HEK293 (cell line): ENCODE measurements at regions not wholly inside any gene's neighbourhood (a gene's known extent, or its start where the extent isn't known, plus 50 kb on each side); places are given as distances from the start of the nearest gene placed in this dataset.

Experiments
- CTCF ChIA-PET: fragments of 350-600 bp; formaldehyde crosslinking; extraction: SDS; loops from one replicate; lab custom pipeline; 2021; ENCODE audit warnings: antibody characterized with exemption; lab: Yijun Ruan, JAX
- POLR2A ChIA-PET: fragments of 300-600 bp; formaldehyde crosslinking; extraction: SDS; loops from one replicate; lab custom pipeline; 2020; ENCODE audit warnings: antibody characterized with exemption, inconsistent platforms; lab: Yijun Ruan, JAX
- H3K27ac ChIP-seq: fragments of 200-500 bp; sonication (Bioruptor generic); 2 replicates; pipeline ENCODE4 v1.5.1; 2014; ENCODE audit warnings: low read depth, low read length, control low read depth, inconsistent platforms; ENCODE audit errors: extremely low read depth
- H3K36me3 ChIP-seq, 2 experiments: fragments of 200-500 bp in 1 of 2; sonication (Bioruptor generic) in 1 of 2; 1 replicate in 1 of 2; 2 replicates in 1 of 2; pipeline ENCODE4 v1.5.1; 2014 to 2017; ENCODE audit warnings: inconsistent platforms in 2 of 2, low read length in 2 of 2; ENCODE audit not compliant: control insufficient read depth in 2 of 2, insufficient read depth in 1 of 2
- H3K4me1 ChIP-seq: fragments of 200-500 bp; sonication (Bioruptor generic); 2 replicates; pipeline ENCODE4 v1.5.1; 2014; ENCODE audit warnings: mild to moderate bottlenecking, low read length, inconsistent platforms; ENCODE audit not compliant: control insufficient read depth, insufficient read depth
- H3K4me3 ChIP-seq: 2 replicates; pipeline ENCODE4 v1.5.1; 2011; ENCODE audit warnings: low read depth, mild to moderate bottlenecking, control low read depth, low read length, moderate library complexity
- H3K9me3 ChIP-seq: fragments of 200-500 bp; sonication (Bioruptor generic); 2 replicates; pipeline ENCODE4 v1.5.1; 2014; ENCODE audit warnings: low read depth, low read length, inconsistent platforms; ENCODE audit not compliant: control insufficient read depth, insufficient read depth
- FEZF1 ChIP-seq: fragments of 450-650 bp; formaldehyde crosslinking; IDR thresholded peaks from 2 replicates; pipeline ENCODE4 v1.5.1; 2016; ENCODE audit warnings: missing biosample characterization, missing genetic modification characterization
- OSR2 ChIP-seq: fragments of 450-650 bp; formaldehyde crosslinking; IDR thresholded peaks from 2 replicates; pipeline ENCODE4 v1.5.1; 2016; ENCODE audit warnings: missing biosample characterization, missing genetic modification characterization
- PRDM10 ChIP-seq: fragments of 450-650 bp; formaldehyde crosslinking; IDR thresholded peaks from 2 replicates; pipeline ENCODE4 v1.5.1; 2016; ENCODE audit warnings: missing biosample characterization, missing genetic modification characterization
- RBAK ChIP-seq: fragments of 450-650 bp; formaldehyde crosslinking; IDR thresholded peaks from 2 replicates; pipeline ENCODE4 v1.5.1; 2016; ENCODE audit warnings: missing biosample characterization, missing genetic modification characterization
- REST ChIP-seq: fragments of 450-650 bp; formaldehyde crosslinking; IDR thresholded peaks from 2 replicates; pipeline ENCODE4 v1.5.1; 2016; ENCODE audit warnings: missing biosample characterization, missing genetic modification characterization
- SETDB1 ChIP-seq: IDR thresholded peaks from one replicate; pipeline ENCODE4 v1.6.1; 2017; ENCODE audit warnings: mild to moderate bottlenecking, low read length, moderate library complexity, mixed read lengths; ENCODE audit not compliant: insufficient read length
- SP3 ChIP-seq: fragments of 450-650 bp; formaldehyde crosslinking; IDR thresholded peaks from 2 replicates; pipeline ENCODE4 v1.5.1; 2016; ENCODE audit warnings: missing biosample characterization, missing genetic modification characterization
- TSHZ1 ChIP-seq: fragments of 450-650 bp; formaldehyde crosslinking; IDR thresholded peaks from 2 replicates; pipeline ENCODE4 v1.5.1; 2016; ENCODE audit warnings: missing biosample characterization, missing genetic modification characterization, borderline replicate concordance
- ZFP69B ChIP-seq: fragments of 450-650 bp; formaldehyde crosslinking; IDR thresholded peaks from 2 replicates; pipeline ENCODE4 v1.5.1; 2016; ENCODE audit warnings: missing biosample characterization, missing genetic modification characterization
- ZNF341 ChIP-seq: fragments of 450-650 bp; formaldehyde crosslinking; IDR thresholded peaks from 2 replicates; pipeline ENCODE4; 2016; ENCODE audit warnings: low read depth, missing biosample characterization, missing genetic modification characterization
- ZNF544 ChIP-seq: fragments of 450-650 bp; formaldehyde crosslinking; IDR thresholded peaks from 2 replicates; pipeline ENCODE4 v1.5.0; 2017; ENCODE audit warnings: missing biosample characterization, missing genetic modification characterization
- ZNF549 ChIP-seq: fragments of 450-650 bp; IDR thresholded peaks from 2 replicates; pipeline ENCODE4 v1.5.1; 2018; ENCODE audit warnings: missing biosample characterization, missing genetic modification characterization, mild to moderate bottlenecking, inconsistent platforms, moderate library complexity
- ZNF664 ChIP-seq: fragments of 450-650 bp; formaldehyde crosslinking; IDR thresholded peaks from 2 replicates; pipeline ENCODE4 v1.5.1; 2016; ENCODE audit warnings: missing biosample characterization, missing genetic modification characterization
- ZNF701 ChIP-seq: fragments of 450-650 bp; formaldehyde crosslinking; IDR thresholded peaks from 2 replicates; pipeline ENCODE4 v1.5.1; 2016; ENCODE audit warnings: missing biosample characterization, missing genetic modification characterization
- ZNF830 ChIP-seq: fragments of 450-650 bp; IDR thresholded peaks from 2 replicates; pipeline ENCODE4 v1.5.0; 2018; ENCODE audit warnings: missing biosample characterization, missing genetic modification characterization, low read depth, mild to moderate bottlenecking, moderate library complexity

- TF ChIP-seq TSHZ1 (tag by site-specific recombination) (no peak), ZNF830 (tag by site-specific recombination) (no peak), ZNF701 (tag by site-specific recombination) (no peak), FEZF1 (tag by site-specific recombination) (no peak)
Observed at GRCh38 chr17:33941744-33942143, 313.3 kb upstream of the CCL2 start (continued).

GRCh38 chr17:33942414-33942813 lies 312.7 kb upstream of the CCL2 start:
- no peaks in the 10 kb centered on the region for H3K9me3 ChIP-seq
- ChIA-PET POLR2A (no interaction called here), CTCF (interaction anchor here (1.2 to 2.1 kb wide), 3 partner anchors 15 to 204 kb away, joined by 3 to 6 read pairs (median 4); no protein-coding TSS in a partner anchor)
- H3K27ac ChIP-seq, result no peak overlapping the region
- no peak overlapping the region for H3K4me3 ChIP-seq
- H3K4me1 ChIP-seq, result peaks cover 9% of the 10 kb centered on the region
- TF ChIP-seq OSR2 (tag by site-specific recombination), result peak; percentile 43; the same call in 1 of the 2 replicates
- TF ChIP-seq RBAK (tag by site-specific recombination), result no peak
- TF ChIP-seq ZNF341 (tag by site-specific recombination), result peak; percentile 40; the same call in 1 of the 2 replicates
- TF ChIP-seq REST (tag by site-specific recombination), result no peak
- TF ChIP-seq ZNF549 (tag by site-specific recombination), result no peak
- H3K36me3 ChIP-seq, result no peaks in the 10 kb centered on the region

GRCh38 chr17:33944412-33944811 lies 310.7 kb upstream of the CCL2 start:
- CTCF ChIA-PET, result interaction anchor here (0.7 to 2.1 kb wide), 6 partner anchors 9 to 202 kb away, joined by 3 to 6 read pairs (median 4); no protein-coding TSS in a partner anchor

More at GRCh38 chr17:33944412-33944811, 310.7 kb upstream of the CCL2 start:
- H3K9me3 ChIP-seq, result no peaks in the 10 kb centered on the region
- POLR2A ChIA-PET, result no interaction called here
- H3K4me3 ChIP-seq, result no peak overlapping the region
- peaks cover 9% of the 10 kb centered on the region for H3K4me1 ChIP-seq
- no peaks in the 10 kb centered on the region for H3K36me3 ChIP-seq
- no peak overlapping the region for H3K27ac ChIP-seq
- TF ChIP-seq ZNF544 (tag by site-specific recombination) (no peak), SP3 (no peak), ZNF664 (no peak), PRDM10 (tag by site-specific recombination) (no peak), ZFP69B (no peak), SETDB1 (no peak)
